Keratinocyte (primary cell): ENCODE measurements at regions not wholly inside any gene's neighbourhood (a gene's known extent, or its start where the extent isn't known, plus 50 kb on each side); places are given as distances from the start of the nearest gene placed in this dataset.
A peak's percentile ranks its signal among the peaks of the same experiment; 100 is the strongest.

ENCODE experiments used
- DNase-seq: peaks from one replicate; pipeline ENCODE4 v3.0.0-alpha.2; 2011; ENCODE audit warnings: low read depth, missing footprints, low spot score
- FAIRE-seq: peaks from 2 replicates; lab custom pipeline; 2011; peaks lifted over from hg19 to GRCh38; lab: Jason Lieb, UNC
- H2AFZ ChIP-seq: 2 replicates; pipeline ENCODE4 v1.6.0; 2012; ENCODE audit warnings: low read length, control low read depth, inconsistent platforms; ENCODE audit not compliant: control insufficient read depth
- H3K27ac ChIP-seq: 2 replicates; pipeline ENCODE4 v1.5.1; 2011; ENCODE audit warnings: low read length; ENCODE audit not compliant: control insufficient read depth, insufficient read depth
- H3K27me3 ChIP-seq: 3 replicates; pipeline ENCODE4 v1.6.0; 2011; ENCODE audit warnings: low read length; ENCODE audit not compliant: control insufficient read depth, insufficient read depth; ENCODE audit errors: extremely low read depth
- H3K36me3 ChIP-seq, 2 experiments: 2 replicates in 1 of 2; 3 replicates in 1 of 2; pipeline ENCODE4 v1.5.1; 2011; ENCODE audit warnings: low read length in 2 of 2, mild to moderate bottlenecking in 1 of 2; ENCODE audit not compliant: control insufficient read depth in 2 of 2, insufficient read depth in 2 of 2; ENCODE audit errors: extremely low read depth in 1 of 2
- H3K4me1 ChIP-seq: 3 replicates; pipeline ENCODE4 v1.5.1; 2011; ENCODE audit warnings: low read length; ENCODE audit not compliant: control insufficient read depth, insufficient read depth; ENCODE audit errors: extremely low read depth
- H3K4me2 ChIP-seq: 3 replicates; pipeline ENCODE4 v1.6.0; 2011; ENCODE audit warnings: low read depth, low read length; ENCODE audit not compliant: control insufficient read depth, insufficient read depth; ENCODE audit errors: extremely low read depth
- H3K4me3 ChIP-seq, 3 experiments: fragments of 200-600 bp in 1 of 3; sonication (generic) in 1 of 3; 2 replicates in 2 of 3; 3 replicates in 1 of 3; pipeline ENCODE4 v1.5.1; 2011 to 2016; ENCODE audit warnings: low read length in 3 of 3, mild to moderate bottlenecking in 3 of 3, control low read depth in 2 of 3, inconsistent platforms in 1 of 3, low read depth in 1 of 3, mixed read lengths in 1 of 3, mixed run types in 1 of 3, moderate library complexity in 1 of 3; ENCODE audit not compliant: control insufficient read depth in 2 of 3, insufficient read depth in 2 of 3; ENCODE audit errors: extremely low read depth in 1 of 3
- H3K79me2 ChIP-seq: 2 replicates; pipeline ENCODE4 v1.6.0; 2012; ENCODE audit warnings: low read length; ENCODE audit not compliant: control insufficient read depth, insufficient read depth
- H3K9ac ChIP-seq: 3 replicates; pipeline ENCODE4 v1.6.0; 2011; ENCODE audit warnings: low read length; ENCODE audit not compliant: control insufficient read depth, insufficient read depth; ENCODE audit errors: extremely low read depth
- H3K9me1 ChIP-seq: 3 replicates; pipeline ENCODE4 v1.6.0; 2011; ENCODE audit warnings: low read length; ENCODE audit not compliant: control insufficient read depth, insufficient read depth; ENCODE audit errors: extremely low read depth
- H3K9me3 ChIP-seq: 2 replicates; pipeline ENCODE4 v1.5.1; 2012; ENCODE audit warnings: low read depth, low read length; ENCODE audit not compliant: control insufficient read depth
- H4K20me1 ChIP-seq: 3 replicates; pipeline ENCODE4 v1.6.0; 2011; ENCODE audit warnings: low read length; ENCODE audit not compliant: control insufficient read depth, insufficient read depth; ENCODE audit errors: extremely low read depth
- EZH2 ChIP-seq: IDR thresholded peaks from one replicate; pipeline ENCODE4 v1.6.1; 2012; ENCODE audit warnings: inconsistent platforms, mild to moderate bottlenecking, low read length, moderate library complexity
- dilution Hi-C: fragments of 300-500 bp; cut with MboI; formaldehyde crosslinking; loops from one replicate; pipeline ENCODE4 v1.7.0; 2020; ENCODE audit warnings: low sequenced_read_pairs; ENCODE audit not compliant: extremely low pct_ligation_motif_present
- TF ChIP-seq, protein P1 (sequence below), 3 experiments: IDR thresholded peaks in 1 of 3; conservative IDR thresholded peaks in 1 of 3; optimal IDR thresholded peaks in 1 of 3; 2 replicates in 2 of 3; 3 replicates in 1 of 3; pipeline versions ENCODE3 to v1.5.1; 2011; ENCODE audit warnings: low read length in 3 of 3, mild to moderate bottlenecking in 3 of 3, moderate library complexity in 2 of 3, control low read depth in 1 of 3, inconsistent platforms in 1 of 3; ENCODE audit not compliant: insufficient read depth in 2 of 3; ENCODE audit errors: extremely low read depth in 1 of 3

DNA sequence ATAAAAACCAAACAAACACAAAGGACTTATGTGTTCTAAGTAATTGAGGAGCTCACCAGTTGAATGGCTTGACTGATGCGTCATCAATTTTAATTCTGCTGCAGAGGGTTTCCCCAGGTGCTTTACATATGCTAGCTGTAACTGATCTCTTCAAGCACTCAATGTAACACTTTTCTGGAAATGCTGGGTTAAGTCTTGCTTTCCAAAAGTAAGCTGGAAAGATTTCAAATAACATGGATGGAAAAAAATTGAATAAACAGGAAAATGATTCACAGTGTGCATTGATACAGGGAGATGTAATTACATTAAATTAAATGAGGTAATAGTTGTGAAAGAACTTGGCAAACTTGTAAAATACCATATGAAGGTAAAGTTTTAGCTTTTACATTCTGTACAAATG lies 186.7 kb upstream of the WDFY3 start:
- DNase-seq (no peak), FAIRE-seq (peak; percentile 23)
- H2AFZ ChIP-seq, result no peak overlapping the region
- H3K27ac ChIP-seq, result no peak overlapping the region
- no peak overlapping the region for H3K4me2 ChIP-seq
- H3K36me3 ChIP-seq, result no peaks in the 10 kb centered on the region
- H4K20me1 ChIP-seq, result no peaks in the 10 kb centered on the region
- H3K4me3 ChIP-seq, result no peak overlapping the region
- H3K27me3 ChIP-seq, result no peaks in the 10 kb centered on the region
- H3K9ac ChIP-seq, result no peak overlapping the region
- no peaks in the 10 kb centered on the region for H3K79me2 ChIP-seq
- peaks cover 4% of the 10 kb centered on the region for H3K4me1 ChIP-seq
- no peaks in the 10 kb centered on the region for H3K9me3 ChIP-seq
- dilution Hi-C loops, result loop anchor here (25.0 kb wide), 1 partner anchor 209 kb away; no protein-coding TSS in a partner anchor
- TF ChIP-seq EZH2, result no peak
- TF ChIP-seq, protein P1, sequence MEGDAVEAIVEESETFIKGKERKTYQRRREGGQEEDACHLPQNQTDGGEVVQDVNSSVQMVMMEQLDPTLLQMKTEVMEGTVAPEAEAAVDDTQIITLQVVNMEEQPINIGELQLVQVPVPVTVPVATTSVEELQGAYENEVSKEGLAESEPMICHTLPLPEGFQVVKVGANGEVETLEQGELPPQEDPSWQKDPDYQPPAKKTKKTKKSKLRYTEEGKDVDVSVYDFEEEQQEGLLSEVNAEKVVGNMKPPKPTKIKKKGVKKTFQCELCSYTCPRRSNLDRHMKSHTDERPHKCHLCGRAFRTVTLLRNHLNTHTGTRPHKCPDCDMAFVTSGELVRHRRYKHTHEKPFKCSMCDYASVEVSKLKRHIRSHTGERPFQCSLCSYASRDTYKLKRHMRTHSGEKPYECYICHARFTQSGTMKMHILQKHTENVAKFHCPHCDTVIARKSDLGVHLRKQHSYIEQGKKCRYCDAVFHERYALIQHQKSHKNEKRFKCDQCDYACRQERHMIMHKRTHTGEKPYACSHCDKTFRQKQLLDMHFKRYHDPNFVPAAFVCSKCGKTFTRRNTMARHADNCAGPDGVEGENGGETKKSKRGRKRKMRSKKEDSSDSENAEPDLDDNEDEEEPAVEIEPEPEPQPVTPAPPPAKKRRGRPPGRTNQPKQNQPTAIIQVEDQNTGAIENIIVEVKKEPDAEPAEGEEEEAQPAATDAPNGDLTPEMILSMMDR (optimal IDR thresholded peaks at IDR 0.05 in 1 of 3, IDR thresholded peaks at IDR 0.05 in 1 of 3, conservative IDR thresholded peaks at IDR 0.05 in 1 of 3; ENCODE audit: extremely low read depth in 1 of 3, insufficient read depth in 2 of 3, low read length in 3 of 3), result no peak
- no peaks in the 10 kb centered on the region for H3K9me1 ChIP-seq

DNA sequence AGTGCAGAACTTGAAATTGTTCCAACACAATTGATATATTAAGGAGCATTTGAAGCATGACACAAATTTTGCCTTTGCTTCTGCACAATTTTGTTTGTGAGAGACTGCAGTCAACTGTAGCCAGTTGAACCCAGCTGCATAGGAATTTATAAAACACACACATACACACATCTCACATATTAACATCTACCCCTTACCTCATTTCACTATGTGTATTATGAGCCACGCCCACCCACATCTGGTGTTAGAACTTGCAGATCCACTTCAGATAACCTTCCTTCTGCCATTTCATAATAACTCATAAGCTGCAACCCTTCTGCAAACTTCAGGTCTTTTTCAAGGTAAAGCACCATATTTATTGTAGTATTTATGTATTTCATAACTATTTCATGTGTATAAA lies 188.1 kb upstream of the WDFY3 start:
- TF ChIP-seq, protein P1 (optimal IDR thresholded peaks at IDR 0.05 in 1 of 3, IDR thresholded peaks at IDR 0.05 in 1 of 3, conservative IDR thresholded peaks at IDR 0.05 in 1 of 3; ENCODE audit: extremely low read depth in 1 of 3, insufficient read depth in 2 of 3, low read length in 3 of 3), result no peak
- H3K4me3 ChIP-seq, result no peak overlapping the region
- no peak overlapping the region for H3K27ac ChIP-seq
- no peaks in the 10 kb centered on the region for H3K36me3 ChIP-seq
- no peaks in the 10 kb centered on the region for H3K9me3 ChIP-seq
- H3K9ac ChIP-seq, result no peak overlapping the region
- H3K27me3 ChIP-seq, result no peaks in the 10 kb centered on the region
- FAIRE-seq (no peak), DNase-seq (no peak)
- no peak overlapping the region for H2AFZ ChIP-seq
- H3K4me1 ChIP-seq, result peaks cover 4% of the 10 kb centered on the region
- no peaks in the 10 kb centered on the region for H3K79me2 ChIP-seq
- H3K4me2 ChIP-seq, result no peak overlapping the region
- H3K9me1 ChIP-seq, result no peaks in the 10 kb centered on the region
- H4K20me1 ChIP-seq, result no peaks in the 10 kb centered on the region
- dilution Hi-C loops, result loop anchor here (25.0 kb wide), 1 partner anchor 208 kb away; no protein-coding TSS in a partner anchor
